ENCODE measurements at regions not wholly inside any gene's neighbourhood (a gene's known extent, or its start where the extent isn't known, plus 50 kb on each side); places are given as distances from the start of the nearest gene placed in this dataset.

GRCh38 chr4:127140306-127140705 is 492.5 kb upstream of the INTU start:
- TF ChIP-seq, protein P1, sequence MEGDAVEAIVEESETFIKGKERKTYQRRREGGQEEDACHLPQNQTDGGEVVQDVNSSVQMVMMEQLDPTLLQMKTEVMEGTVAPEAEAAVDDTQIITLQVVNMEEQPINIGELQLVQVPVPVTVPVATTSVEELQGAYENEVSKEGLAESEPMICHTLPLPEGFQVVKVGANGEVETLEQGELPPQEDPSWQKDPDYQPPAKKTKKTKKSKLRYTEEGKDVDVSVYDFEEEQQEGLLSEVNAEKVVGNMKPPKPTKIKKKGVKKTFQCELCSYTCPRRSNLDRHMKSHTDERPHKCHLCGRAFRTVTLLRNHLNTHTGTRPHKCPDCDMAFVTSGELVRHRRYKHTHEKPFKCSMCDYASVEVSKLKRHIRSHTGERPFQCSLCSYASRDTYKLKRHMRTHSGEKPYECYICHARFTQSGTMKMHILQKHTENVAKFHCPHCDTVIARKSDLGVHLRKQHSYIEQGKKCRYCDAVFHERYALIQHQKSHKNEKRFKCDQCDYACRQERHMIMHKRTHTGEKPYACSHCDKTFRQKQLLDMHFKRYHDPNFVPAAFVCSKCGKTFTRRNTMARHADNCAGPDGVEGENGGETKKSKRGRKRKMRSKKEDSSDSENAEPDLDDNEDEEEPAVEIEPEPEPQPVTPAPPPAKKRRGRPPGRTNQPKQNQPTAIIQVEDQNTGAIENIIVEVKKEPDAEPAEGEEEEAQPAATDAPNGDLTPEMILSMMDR (IDR thresholded peaks at IDR 0.05), result no peak
- no peak for TF ChIP-seq EZH2 (IDR thresholded peaks at IDR 0.05; ENCODE audit: borderline replicate concordance, insufficient read depth, low read depth, low read length, poor library complexity, severe bottlenecking)

Data from B cell (primary cell).